GM12874 (cell line): ENCODE measurements at regions not wholly inside any gene's neighbourhood (a gene's known extent, or its start where the extent isn't known, plus 50 kb on each side); places are given as distances from the start of the nearest gene placed in this dataset.

Source experiments
- CTCF ChIP-seq: IDR thresholded peaks from 2 replicates; pipeline ENCODE4 v1.5.1; 2011; ENCODE audit warnings: low read depth, mild to moderate bottlenecking, control low read depth, low read length, moderate library complexity; ENCODE audit not compliant: insufficient read depth

DNA sequence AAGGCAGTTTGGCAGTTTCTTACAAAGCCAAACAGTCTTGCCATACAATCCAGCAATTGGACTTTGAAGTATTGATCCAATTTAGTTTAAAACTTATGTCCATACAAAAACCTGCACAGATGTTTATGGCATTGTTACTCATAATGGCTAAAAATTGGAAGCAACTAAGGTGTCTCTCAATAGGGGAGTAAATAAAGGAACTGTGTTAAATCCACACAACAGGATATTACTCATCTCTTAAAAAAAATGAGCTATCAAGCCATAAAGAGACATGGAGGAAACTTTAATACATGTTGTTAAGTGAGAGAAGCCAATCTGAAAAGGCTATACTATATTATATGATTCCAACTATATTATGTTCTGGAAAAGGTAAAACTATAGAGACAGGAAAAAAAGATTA, 313.6 kb upstream of the CD180 start:
- TF ChIP-seq CTCF, result no peak

DNA sequence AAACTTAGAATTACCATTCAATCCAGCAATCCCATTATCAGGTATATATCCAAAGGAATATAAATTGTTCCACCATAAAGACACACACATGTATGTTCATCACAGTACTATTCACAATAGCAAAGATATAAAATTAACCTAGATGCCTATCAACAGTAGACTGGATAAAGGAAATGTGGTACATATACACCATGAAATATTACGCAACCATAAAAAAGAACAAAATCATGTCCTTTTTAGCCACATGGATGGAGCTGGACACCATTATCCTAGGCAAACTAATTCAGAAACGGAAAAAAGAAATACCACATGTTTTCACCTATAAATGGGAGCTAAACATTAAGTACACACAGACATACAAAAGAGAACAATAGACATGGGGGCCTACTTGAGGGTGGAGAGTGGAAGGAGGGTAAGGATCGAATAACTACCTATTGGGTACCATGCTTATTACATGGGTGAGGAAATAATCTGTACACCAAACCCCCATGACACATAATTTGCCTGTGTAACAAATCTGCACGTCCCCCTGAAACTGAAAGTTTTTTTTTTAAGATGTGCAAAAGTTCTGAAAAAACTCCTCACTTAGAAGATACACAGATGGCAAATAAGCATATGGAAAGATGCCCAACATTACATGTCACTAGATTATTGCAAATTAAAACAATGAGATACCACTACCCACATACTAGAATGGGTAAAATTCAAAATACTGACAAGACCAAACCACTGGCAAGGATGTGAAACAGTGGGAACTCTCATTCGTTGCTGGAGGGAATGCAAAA, 313.0 kb upstream of the CD180 start:
- no peak for TF ChIP-seq CTCF

DNA sequence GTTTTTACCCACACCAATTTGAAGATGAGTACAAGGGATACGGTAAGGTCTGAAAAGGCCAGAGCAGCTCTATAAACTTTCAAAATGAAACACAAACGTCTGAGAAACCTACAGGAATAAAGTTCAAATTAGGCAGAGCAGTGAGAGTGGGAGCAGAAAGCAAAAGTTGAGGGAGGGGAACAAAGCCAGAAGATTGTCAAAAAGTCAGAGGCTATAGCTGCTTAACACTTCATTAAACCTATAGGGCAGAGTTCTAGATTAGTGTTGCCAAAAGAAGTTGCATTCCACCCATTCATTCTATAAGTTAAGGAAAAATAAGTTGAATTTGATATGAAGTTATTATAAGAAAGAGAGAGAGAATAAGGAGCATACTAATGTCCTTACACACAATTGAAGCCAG, 309.6 kb upstream of the CD180 start:
- TF ChIP-seq CTCF, result no peak

- no peak for TF ChIP-seq CTCF
These were observed 306.4 kb upstream of the CD180 start for GRCh38 chr5:67502951-67503350.

- no peak for TF ChIP-seq CTCF
These were observed 299.5 kb upstream of the CD180 start for GRCh38 chr5:67496051-67496450.

GRCh38 chr5:67495072-67495471, 298.5 kb upstream of the CD180 start:
- TF ChIP-seq CTCF, result no peak

DNA sequence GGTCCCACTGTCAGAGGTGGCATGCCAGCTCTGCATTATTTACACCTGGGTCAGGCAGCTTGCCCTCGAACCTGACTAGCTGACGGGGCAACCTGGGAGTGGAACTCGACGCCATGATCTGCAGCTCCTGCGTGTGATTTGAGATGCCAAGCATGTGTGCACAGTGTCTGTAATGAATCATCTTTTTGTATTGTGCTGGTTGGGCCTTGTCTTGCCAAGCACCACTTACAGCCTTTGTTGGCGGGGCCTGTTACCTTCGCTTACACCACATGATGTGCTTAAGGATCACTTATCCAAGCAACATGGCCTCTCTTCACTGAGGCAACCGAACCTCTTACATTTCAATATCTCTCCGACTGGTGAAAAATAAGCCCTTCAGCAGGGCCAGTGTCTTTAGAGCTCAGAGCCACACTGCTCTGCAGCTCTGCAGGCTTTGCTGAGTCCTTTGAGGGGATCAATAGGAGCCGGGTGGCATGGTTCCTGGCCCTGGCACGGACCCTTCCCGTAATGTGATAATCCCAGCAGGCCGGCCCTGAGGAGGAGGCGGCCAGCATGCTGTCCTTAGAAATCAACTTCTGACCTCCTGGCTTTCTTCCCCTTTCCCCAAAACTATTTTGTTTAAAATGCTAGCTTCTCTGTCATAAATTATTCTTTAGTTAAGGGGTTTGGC, 297.7 kb upstream of the CD180 start:
- no peak for TF ChIP-seq CTCF
